GM18519 (cell line): ENCODE measurements at regions not wholly inside any gene's neighbourhood (a gene's known extent, or its start where the extent isn't known, plus 50 kb on each side); places are given as distances from the start of the nearest gene placed in this dataset.
"Not testable (repeated sequence)": the region's sequence is repeated elsewhere in the genome, so short reads cannot be mapped to it uniquely, and the experiment has no call there.

ENCODE experiments used
- ATAC-seq: cut with Tn5 transposase; IDR thresholded peaks from one replicate; pipeline ENCODE4 v1.9.1; 2021; ENCODE audit warnings: mild to moderate bottlenecking, moderate library complexity; ENCODE audit not compliant: unreplicated experiment, low FRiP score

DNA sequence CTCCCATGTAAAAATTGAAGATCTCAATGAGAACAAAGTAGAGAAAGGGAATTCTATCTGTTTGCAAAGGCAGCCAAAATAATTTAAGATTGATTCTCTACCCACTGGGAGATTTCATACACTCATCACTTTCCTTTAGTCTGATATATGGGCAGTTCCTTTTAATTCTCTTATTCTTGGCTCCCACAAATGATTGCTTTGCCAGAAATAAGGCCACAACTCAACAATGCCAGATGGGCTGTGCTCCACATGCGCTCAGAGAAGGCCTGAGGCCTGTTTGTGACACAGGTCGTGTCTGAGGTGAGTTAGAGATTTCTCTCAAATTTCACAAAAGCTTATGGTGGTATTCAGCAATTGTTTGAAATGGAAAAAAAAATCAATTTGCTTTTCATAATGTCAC lies 501.9 kb upstream of the SEMA3D start:
- ATAC-seq, result no peak

DNA sequence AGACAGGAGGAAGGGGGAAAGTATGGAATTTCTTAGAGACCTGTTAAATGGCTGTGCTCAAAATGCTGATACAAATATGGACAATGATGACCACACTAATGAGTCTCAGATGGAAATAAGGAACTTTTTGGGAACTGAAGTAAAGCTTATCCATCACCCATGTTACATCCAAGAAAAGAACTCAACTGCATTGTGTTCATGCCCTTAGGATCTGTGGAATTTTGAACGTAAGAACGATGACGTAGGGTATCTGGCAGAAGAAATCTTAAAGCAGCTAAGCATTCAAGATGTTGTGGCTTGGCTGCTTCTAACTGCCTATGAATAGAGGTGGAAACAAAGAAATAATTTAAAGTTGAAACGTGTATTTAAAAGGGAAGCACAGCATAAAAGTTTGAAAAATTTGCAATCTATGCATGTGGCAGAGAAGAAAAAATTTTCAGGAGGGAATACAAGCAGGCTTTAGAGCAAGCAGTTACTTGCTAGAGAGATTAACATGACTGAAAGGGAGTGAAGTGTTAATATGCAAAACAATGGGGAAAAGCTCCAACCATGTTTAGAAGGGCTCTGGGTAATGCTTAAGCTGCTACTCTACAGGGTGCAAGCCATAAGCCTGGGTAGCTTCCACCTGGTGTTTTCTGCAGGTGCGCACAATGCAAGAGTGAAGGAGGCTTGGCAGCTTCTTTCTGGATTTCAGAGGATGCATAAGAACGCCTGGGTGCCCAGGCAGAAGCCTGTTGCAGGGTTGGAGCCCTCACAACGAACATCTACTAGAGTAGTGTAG lies 499.7 kb upstream of the SEMA3D start:
- no peak for ATAC-seq

DNA sequence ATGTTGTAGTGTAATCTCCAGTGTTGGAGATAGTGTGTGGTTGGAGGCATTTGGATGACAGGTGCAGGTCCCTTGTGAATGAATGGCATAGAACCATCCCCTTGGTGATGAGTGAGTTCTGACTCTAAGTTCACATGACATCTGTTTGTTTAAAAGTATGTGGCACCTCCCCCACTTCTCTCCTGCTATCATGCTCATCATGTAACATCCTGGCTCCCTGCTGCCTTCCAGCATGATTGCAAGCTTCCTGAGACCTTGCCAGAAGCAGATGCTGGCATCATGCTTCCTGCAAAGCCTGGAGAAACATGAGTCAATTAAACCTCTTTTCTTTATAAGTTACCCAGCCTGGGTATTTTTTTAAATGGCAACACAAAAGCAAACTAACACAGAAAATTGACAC lies 499.0 kb upstream of the SEMA3D start:
- ATAC-seq, result no peak

DNA sequence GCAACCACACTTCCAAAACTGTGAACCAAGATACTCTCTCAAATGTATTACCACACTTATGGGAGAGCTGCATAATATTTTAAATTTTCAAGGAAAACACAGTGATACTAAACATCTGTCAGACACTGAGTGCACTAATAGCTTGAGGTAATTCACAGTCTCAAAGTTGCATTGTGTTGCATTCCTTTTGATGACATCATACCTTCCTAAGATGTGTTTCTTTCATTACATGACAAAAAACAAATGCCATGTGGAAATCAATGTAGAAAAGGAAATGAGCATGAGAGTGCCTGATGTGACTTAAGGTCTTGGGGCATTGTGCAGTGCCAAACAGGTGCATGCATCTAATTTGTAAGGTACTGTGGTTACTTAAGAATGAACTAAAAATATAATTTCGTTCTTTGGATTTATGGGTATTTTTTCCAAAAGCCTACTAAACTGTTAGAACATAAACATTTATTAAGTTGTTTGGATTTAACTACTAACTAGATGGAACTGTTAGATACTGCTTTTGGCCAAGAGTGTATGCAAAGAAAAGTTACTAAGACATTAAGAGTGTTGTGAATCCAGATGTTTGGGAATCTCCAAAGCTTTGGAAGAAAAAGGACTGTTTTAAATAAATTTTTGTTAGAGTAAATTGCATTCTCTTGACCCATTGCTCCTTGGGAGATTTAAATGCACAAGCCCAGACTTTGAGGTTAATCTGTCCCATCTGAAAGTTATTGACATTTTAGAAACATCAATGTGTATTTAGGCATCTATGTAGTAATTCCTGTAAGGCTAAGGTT lies 496.2 kb upstream of the SEMA3D start:
- ATAC-seq, result no peak

DNA sequence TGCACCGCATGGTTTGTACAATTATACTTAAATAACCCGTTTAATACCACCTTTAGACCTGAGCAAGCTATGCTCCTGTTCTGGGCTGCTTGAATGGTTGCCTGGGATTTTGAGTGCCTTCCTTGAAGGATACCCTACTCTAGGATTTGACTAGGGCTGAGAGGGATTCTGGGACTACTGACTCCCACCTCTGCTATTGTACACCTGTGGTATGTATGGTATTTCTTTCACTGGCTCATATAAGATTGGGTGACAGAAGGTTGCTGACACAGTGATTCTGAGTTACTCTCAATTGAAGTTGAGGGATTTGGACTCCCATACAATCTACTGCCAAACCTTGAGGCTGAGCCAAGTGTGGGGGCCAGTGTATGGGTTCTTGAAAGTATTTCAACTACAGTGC lies 494.4 kb upstream of the SEMA3D start:
- ATAC-seq, result no peak

DNA sequence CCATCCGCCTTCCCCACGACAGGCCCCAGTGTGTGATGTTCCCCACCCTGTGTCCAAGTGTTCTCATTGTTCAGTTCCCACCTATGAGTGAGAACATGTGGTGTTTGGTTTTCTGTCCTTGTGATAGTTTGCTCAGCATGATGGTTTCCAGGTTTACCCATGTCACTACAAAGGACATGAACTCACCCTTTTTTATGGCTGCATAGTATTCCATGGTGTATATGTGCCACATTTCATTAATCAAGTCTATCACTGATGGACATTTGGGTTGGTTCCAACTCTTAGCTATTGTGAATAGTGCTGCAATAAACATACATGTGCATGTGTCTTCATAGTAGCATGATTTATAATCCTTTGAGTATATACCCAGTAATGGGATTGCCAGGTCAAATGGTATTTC lies 488.2 kb upstream of the SEMA3D start:
- ATAC-seq, result not testable (repeated sequence)

- no peak for ATAC-seq
Observed at GRCh38 chr7:85673876-85674275, 487.0 kb upstream of the SEMA3D start.

DNA sequence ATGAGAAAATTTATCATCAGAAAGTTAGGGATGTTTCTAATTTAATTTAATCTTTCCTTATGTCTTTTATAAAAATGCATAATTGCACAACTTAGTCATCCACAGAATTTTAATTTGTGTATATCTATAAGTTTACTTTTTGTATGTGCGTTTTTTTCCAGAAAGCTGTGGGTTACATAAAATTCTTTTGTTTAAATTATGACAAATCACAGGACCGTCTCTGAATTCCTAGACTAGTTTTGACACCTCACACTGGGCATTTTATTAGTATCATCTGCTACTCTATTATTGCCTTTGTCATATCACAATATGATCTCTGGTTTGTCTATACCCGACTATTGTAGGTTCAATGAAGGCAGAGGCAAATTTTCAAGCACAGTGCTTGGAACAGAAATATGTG lies 482.4 kb upstream of the SEMA3D start:
- no peak for ATAC-seq

DNA sequence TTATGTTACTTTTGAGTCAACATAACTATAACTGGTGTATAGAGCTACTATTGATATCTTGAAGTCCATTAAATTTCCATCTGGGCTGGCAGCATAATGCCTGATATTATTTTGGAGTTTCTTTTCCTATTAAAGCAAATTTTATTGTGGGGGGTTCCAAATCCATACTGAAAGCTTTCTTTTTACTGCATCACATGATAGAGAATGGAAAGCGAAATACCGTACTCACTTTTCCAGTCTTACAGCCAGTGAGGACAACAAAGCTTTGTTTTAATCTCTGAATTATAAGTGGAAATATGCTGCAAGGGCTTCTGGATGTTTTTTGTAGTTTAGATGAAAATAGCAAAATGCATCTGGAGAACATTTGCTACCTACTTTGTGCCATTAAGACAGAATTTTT lies 477.5 kb upstream of the SEMA3D start:
- ATAC-seq, result no peak

GRCh38 chr7:85659364-85659763 lies 472.5 kb upstream of the SEMA3D start:
- ATAC-seq, result no peak

DNA sequence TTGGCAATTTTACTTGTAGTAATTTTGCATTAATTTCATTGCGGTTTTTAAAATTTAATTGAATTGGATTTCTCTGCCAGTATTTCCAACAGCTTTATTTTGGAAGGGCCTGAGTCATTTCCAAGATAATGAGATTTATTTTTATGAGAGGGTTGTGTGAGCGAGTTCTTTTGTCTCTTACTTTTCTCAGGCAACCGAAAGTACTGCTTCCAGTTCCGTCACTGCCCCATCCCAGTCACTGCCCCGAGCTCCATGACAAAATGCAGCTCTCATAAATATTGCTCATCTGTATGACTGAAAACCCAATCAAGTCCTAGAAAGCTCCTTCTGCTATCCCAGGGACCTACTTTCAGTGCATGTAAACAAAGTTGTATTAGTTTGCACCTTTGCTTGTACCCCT lies 468.4 kb upstream of the SEMA3D start:
- ATAC-seq, result no peak

GRCh38 chr7:85644272-85644671 lies 457.4 kb upstream of the SEMA3D start:
- ATAC-seq, result no peak

- ATAC-seq, result no peak
Observed at GRCh38 chr7:85641331-85641730, 454.5 kb upstream of the SEMA3D start.

- ATAC-seq, result no peak
Observed at GRCh38 chr7:85638394-85638793, 451.5 kb upstream of the SEMA3D start.

GRCh38 chr7:85634951-85635350 lies 448.1 kb upstream of the SEMA3D start:
- ATAC-seq, result no peak

DNA sequence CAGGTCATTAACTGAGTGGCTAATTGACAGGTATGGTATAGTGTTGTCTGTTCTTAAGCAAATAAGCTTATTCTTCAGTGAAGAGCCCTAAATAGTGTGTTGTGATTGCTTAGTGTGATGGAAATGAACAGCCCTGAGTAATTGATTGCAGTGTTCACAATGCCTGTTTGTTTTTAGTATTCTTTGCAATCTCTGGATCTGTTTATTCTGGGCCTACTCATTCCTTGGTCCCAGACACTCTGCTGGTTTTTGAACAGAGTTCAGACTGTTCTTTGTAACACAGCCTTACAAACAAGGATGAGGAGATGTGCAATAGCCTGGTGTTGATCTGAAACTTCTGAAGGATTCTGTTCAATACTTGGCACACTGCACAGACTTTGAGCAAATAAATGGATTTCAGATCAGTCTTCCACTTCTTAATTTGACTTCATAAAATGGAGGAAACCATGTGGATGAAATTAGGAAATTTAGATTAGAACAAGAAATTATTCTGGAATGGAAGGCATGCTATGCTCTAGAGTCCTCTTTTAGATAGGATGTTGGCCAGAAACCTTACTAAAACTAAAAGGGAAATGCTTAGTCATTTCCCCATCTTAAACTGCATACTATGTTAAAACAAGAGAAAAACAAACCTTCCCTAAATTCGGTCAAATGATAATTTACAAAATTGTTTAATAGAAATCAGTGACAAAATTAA lies 444.2 kb upstream of the SEMA3D start:
- ATAC-seq, result no peak

DNA sequence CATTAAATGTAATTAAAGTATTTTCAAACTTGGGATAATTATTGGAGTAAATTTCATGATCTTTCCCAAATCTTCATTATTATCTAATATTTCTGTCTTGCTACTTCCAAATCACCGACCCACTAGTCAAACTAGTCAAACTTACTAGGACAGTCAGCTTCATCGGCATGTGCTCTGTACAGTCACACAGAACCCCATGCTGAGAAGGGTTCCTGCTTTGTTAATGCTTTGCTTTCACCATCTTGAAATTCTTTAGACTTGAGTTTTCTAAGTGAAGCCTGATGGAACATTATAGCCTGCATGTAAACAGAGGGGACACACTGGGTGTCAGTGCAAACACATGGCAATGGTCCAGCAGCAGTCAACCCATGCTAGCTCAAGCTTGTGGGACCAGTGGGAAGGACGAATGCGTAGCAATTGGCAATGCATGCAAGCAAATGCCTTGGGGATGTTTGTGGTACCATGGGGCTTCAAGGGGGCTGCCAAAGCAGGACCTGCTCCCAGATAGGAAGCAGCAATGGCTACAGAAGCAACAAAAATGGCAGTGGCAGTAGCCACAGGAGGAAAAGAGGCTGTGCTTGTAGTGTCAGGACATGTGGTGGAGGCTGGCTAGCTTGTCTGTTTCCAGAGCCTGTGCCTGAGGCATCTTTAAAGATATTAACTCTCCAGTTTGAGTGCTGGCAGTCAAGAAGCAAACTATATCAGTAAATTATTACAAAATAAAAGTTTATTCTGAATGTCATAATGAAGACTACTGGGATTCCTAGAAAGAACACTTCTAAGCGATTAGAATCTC lies 441.1 kb upstream of the SEMA3D start:
- no peak for ATAC-seq

GRCh38 chr7:85622059-85622458 lies 435.2 kb upstream of the SEMA3D start:
- ATAC-seq, result no peak

DNA sequence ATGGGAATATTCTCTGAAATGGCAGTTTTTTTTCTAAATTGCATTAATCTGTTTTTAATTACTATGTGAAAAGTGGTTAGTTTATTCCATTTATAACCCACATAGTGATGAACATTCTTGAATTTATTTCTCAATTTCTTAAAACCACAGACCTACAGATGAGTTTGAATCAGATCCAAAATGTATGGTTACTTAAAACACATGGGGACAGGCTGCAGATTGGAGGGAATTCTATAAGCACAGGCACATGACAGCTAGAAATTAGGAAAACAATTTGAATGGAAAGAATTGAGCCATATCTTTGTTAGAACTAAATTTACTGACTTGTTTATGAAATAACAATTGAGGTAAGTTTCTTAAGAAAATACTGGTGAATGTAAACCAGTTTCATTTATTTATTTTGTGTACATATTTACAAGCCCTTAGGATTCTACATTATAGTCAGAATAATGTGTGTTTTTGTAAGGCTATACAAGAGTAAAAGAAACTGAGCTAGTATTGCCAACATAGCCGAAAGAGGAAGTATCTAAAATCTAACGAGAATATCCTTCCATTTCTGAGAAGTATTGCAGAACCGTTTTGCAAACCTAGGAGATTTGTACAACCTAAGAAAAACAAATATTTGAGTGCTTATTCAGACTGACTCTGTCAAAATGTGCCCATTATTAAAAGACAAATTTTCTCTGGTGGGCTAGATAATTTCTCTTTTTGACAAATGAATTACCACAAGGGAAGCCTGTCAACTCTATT lies 434.3 kb upstream of the SEMA3D start:
- no peak for ATAC-seq

DNA sequence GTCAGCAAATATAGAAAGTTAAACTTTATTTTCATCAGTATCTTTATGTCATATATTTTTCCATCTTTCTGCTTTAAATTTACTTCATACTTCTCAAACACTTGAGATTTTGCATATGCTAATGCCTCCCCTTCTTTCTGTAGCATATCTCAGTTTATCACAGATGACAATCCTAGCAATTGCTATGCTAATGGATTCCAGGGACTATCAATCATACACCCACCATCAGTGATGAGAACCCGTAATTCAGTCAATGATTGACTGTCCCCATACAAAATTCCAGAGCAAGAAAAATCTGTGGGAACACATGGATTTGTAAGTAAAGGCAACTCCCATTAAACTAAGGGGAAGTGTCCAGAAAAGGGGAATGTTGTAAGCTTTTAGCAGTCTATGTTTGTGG lies 432.4 kb upstream of the SEMA3D start:
- ATAC-seq, result no peak
